ENCODE measurements at regions not wholly inside any gene's neighbourhood (a gene's known extent, or its start where the extent isn't known, plus 50 kb on each side); places are given as distances from the start of the nearest gene placed in this dataset.
A peak's percentile ranks its signal among the peaks of the same experiment; 100 is the strongest.

DNA sequence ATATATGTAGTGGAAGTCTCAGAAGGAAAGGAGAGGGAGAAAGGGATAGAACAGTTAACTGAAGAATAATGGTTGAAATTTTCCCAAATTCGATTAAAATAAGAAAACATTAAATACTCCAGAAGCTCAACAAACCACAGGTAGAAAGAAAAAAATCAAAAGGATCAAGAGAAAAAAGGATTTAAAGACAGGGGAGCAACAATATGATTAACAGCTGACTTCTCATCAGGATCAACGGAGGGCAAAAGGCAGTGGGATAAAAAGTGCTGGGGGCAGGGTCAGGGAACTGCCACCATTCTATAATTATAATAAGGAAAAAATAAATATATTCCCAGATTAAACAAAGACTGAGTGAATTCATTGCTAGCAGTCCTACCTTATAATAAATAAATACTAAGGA, 55.3 kb downstream of the CDKN2C start:
- Mint-ChIP-seq H3K27me3 (peaks cover 10 to 16% (median 12%) of the 10 kb centered on the region in 3 donors), H3K4me1 (no peaks in the 10 kb centered on the region), H3K36me3 (no peaks in the 10 kb centered on the region), H3K9me3 (peaks cover 0 to 6% (median 3%) of the 10 kb centered on the region in 7 donors), H3K27ac (no peak overlapping the region), H3K4me3 (peak overlapping the region in 1 of 8 donors; percentile 15)
- no peak for DNase-seq
- ATAC-seq (ENCODE audit: low read depth in 2 of 2): no peak

DNA sequence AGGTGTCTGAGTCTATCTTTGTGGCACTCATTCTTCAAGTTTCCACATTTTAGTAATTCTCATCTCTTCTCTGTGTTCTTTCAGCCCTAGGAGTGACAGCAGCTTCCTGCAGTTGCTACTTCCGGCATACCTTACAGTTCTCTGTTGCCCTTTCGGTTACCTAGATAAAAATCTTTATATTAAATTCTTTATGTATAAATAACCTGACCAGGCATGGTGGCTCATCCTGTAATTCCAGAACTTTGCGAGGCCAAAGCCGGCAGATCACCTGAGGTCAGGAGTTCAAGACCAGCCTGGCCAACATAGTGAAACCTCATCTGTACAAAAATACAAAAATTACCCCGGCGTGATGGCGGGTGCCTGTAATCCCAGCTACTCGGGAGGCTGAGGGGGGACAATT, 62.9 kb downstream of the CDKN2C start:
- DNase-seq (no peak), ATAC-seq (ENCODE audit: low read depth in 2 of 2) (no peak)
- Mint-ChIP-seq H3K4me3 (no peak overlapping the region), H3K27me3 (peaks cover 8 to 27% (median 16%) of the 10 kb centered on the region in 3 donors), H3K27ac (no peak overlapping the region), H3K4me1 (no peaks in the 10 kb centered on the region), H3K36me3 (no peaks in the 10 kb centered on the region), H3K9me3 (peaks cover 0 to 6% (median 0%) of the 10 kb centered on the region in 7 donors)

DNA sequence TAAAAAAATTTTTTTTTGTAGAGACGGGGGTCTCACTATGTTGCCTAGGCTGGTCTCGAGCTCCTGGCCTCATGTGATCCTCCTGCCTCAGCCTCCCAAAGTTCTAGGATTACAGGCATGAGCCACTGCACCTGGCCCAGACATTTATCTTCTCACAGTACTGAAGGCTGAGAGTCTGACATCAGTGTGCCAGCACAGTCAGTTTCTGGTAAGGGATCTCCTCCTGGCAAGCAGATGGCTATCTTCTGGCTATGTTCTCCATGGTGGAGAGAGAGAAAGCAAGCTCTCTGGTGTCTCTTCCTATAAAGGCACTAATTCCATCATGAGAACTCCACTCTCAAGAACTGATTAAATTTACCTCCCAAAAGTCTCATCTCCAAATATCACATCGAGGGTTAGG, 57.8 kb upstream of the C1orf185 start:
- no peak for DNase-seq
- Mint-ChIP-seq H3K27me3 (peaks cover 9 to 32% (median 14%) of the 10 kb centered on the region in 3 donors), H3K4me3 (no peak overlapping the region), H3K36me3 (peaks cover 0 to 3% of the 10 kb centered on the region in 2 donors), H3K4me1 (no peaks in the 10 kb centered on the region), H3K27ac (no peak overlapping the region), H3K9me3 (peaks cover 5 to 22% (median 12%) of the 10 kb centered on the region in 7 donors)
- no peak for ATAC-seq (ENCODE audit: low read depth in 2 of 2)

DNA sequence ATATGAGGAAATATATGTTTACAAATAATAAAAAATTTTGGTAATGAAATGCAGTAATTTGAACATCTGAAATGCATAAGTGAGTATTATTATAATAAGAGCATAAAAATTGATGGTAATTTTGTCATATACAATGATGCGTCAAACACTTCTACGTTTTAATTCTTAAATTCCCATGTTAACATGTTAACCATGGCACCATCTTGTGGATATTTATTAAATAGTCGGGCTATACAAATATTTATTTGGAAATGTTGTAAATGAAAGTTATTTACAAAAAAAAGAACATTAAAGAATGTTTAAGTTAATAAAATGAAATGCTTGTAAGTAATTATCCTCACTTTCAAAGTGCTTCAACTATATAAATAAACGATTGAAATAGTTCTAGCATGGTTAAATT, 57.2 kb upstream of the C1orf185 start:
- Mint-ChIP-seq H3K9me3 (peaks cover 2 to 16% (median 7%) of the 10 kb centered on the region in 7 donors), H3K4me3 (no peak overlapping the region), H3K27me3 (peaks cover 9 to 28% (median 14%) of the 10 kb centered on the region in 3 donors), H3K27ac (no peak overlapping the region), H3K36me3 (no peaks in the 10 kb centered on the region), H3K4me1 (no peaks in the 10 kb centered on the region)
- no peak for DNase-seq
- ATAC-seq (ENCODE audit: low read depth in 2 of 2): no peak

DNA sequence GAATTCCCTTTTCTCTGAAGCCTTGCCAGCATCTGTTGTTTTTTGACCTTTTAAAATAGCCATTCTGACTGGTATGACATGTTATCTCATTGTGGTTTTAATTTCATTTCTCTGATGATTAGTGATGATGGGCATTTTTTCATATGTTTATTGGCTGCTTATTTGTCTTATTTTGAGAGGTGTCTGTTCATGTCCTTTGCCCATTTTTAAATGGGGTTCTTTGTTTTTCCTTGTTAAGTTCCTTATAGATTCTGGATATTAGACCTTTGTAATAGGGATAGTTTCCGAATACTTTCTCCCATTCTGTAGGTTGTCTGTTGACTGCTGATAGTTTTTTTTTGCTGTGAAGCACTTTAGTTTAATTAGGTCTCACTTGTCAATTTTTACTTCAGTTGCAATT, 54.0 kb upstream of the C1orf185 start:
- H3K27ac Mint-ChIP-seq: peak overlapping the region in 1 of 6 donors; percentile 26
- H3K4me3 Mint-ChIP-seq: no peak overlapping the region
- peaks cover 0 to 1% (median 0%) of the 10 kb centered on the region in 7 donors for H3K9me3 Mint-ChIP-seq
- no peak for ATAC-seq (ENCODE audit: low read depth in 2 of 2)
- no peak for DNase-seq
- H3K4me1 Mint-ChIP-seq: no peaks in the 10 kb centered on the region
- H3K36me3 Mint-ChIP-seq: no peaks in the 10 kb centered on the region
- H3K27me3 Mint-ChIP-seq: peaks cover 8 to 19% (median 16%) of the 10 kb centered on the region in 3 donors

DNA sequence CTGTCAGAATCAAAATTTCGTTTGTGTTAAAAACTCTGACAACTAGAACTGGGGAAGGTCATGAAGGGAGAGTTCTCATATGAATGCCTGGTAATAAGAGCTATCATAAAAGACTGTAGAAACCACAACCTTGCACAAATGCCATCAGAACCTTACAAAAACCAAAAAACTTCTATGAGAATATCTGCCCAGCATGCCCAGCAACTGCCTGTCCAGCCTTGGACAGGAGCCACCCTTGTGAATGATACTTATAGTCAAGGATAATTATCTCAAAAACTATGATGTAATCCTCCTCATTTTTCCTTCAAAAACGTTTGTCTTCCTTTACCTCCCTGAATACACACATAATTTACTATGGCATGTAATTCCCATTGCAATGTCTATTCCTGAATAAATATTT, 53.4 kb upstream of the C1orf185 start:
- Mint-ChIP-seq H3K36me3 (no peaks in the 10 kb centered on the region), H3K9me3 (no peaks in the 10 kb centered on the region), H3K4me3 (no peak overlapping the region), H3K27ac (no peak overlapping the region), H3K27me3 (peaks cover 6 to 26% (median 16%) of the 10 kb centered on the region in 3 donors), H3K4me1 (no peaks in the 10 kb centered on the region)
- ATAC-seq (ENCODE audit: low read depth in 2 of 2): no peak
- no peak for DNase-seq

All from naive B cell (primary cell).